GM19023 (cell line): ENCODE measurements at regions not wholly inside any gene's neighbourhood (a gene's known extent, or its start where the extent isn't known, plus 50 kb on each side); places are given as distances from the start of the nearest gene placed in this dataset.
"Not testable (repeated sequence)": the region's sequence is repeated elsewhere in the genome, so short reads cannot be mapped to it uniquely, and the experiment has no call there.

Experiments used
- ATAC-seq: cut with Tn5 transposase; IDR thresholded peaks from one replicate; pipeline ENCODE4 v1.9.1; 2021; ENCODE audit warnings: mild to moderate bottlenecking, moderate library complexity; ENCODE audit not compliant: unreplicated experiment

GRCh38 chr13:80952158-80952557 lies 611.2 kb upstream of the SPRY2 start:
- ATAC-seq: no peak

DNA sequence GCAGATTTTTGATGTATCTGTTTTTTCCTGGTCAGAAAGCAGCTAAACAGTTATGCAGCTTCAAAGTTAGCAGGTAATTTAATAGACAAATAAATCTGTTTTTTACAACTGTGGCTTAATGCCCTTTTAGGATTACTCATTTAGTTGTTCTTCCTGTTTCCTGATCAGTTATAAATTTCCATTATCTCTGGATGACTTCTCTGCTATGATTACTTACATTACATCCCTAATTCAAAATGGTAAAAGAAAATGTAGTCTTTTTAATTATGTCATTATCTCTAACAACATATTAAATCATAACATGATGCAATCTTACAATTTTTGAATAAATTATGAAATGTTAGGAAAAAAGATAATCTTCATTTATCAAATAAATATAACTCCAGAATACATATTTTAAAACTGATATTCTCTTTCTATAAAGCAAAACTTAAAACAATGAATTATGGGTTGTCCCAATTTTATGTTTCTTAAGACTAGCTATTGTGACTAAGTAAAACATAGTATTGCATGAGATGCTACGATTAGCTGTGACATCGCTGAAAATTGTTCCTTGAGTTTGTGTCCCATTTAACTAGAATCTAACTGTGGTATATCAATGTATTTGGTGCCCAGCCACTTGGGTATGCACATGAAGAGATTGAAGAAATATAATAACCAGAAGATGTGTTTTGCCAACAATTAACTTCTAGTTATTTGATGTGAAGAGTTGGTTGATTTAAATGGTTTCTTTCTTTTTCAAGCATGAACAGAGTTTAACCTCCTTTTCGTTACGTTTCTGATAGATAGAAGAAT lies 605.3 kb upstream of the SPRY2 start:
- no peak for ATAC-seq

GRCh38 chr13:80945328-80945727 lies 604.4 kb upstream of the SPRY2 start:
- no peak for ATAC-seq

DNA sequence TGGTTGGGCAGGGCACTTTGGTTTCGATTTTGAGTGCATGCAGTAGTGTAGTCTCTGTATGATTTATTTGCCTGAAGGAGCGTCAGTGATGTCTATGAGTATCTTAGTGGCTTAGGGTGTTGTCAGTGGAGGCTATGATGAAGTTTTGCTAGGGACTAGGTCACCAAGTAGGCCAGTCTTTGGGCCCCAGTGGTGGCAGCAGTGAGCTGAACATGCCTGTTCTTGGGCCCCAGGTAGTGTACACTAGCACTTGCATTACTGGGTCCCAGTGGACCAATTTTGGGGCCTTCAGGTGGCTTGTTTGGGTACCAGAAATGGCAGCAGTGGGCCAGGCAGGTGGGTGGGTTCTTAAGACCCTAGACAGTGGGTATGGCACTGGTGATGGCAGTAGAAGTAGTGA lies 598.7 kb upstream of the SPRY2 start:
- no peak for ATAC-seq

- ATAC-seq: no peak
Measured at GRCh38 chr13:80931766-80932165, 590.8 kb upstream of the SPRY2 start.

DNA sequence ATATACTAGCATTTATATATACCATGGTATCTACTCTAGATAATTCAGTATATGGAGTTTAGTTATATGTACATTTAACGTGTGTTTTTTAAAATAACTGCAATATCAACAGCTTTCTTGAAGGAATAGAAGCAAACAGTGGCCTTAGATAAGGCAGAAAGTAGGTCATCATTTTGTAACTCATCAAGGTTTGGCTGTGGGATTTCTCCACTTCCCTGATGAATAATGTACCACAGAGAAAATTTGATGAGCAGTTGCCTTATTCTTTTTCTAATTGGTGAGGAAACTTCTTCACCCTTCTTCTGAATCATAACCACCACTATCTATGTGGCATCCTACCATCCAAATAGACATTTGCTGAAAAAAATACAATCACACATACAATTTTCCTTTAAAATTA lies 590.2 kb upstream of the SPRY2 start:
- ATAC-seq: no peak

DNA sequence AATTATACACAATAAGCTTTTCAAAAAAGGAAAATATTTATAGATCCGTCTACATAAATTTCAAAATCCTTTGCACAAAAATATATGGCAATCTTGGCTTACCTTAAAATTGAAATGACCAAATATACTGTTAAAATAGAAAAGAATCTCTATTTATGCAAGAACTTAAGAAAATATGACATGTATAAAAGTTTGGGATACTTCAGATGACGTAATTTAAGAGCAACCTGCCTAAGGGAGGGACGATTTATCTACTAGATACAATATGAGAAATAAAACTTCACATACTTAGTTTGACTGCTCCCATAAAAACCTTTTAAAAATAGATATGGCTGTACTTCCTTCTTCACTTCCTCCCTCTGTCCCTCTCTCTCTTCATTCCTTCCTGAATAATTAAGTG lies 587.3 kb upstream of the SPRY2 start:
- no peak for ATAC-seq

GRCh38 chr13:80926024-80926423 lies 585.1 kb upstream of the SPRY2 start:
- ATAC-seq: not testable (repeated sequence)

DNA sequence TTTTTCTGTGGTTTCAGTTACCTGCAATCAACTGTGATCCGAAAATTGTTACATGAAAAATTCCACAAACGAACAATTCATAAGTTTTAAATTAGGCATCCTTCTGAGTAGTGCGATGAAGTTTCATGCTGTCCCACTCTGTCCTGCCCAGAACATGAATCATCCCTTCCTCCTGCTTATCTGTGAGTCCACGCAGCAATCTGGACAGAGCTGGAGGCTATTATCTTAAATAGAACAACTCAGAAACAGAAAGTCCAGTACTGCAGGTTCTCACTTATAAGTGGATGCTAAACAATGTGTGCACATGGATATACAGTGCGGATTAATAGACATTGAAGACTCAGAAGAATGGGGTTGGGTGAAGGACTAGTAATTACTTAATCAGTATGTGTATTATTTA lies 583.7 kb upstream of the SPRY2 start:
- ATAC-seq: no peak

DNA sequence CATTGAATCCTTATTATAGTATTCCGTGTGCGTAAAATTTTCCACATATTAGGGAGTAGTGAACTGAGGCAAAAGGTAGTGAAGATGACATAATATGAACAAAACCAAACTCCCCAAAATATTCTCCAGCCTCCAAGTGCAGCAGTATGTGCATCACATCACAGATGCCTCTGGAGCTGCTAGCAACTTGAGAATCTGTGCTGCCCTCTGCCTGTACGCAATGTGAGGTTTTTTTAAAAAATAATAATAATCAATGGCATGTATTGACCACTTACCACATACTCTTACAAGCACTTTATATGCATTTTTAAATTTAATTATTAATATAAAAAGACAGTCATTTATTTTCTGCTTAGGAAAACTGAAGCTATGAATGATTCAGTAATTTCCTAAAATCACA lies 583.0 kb upstream of the SPRY2 start:
- no peak for ATAC-seq

GRCh38 chr13:80921971-80922370 lies 581.0 kb upstream of the SPRY2 start:
- no peak for ATAC-seq

- ATAC-seq: no peak
Measured at GRCh38 chr13:80921541-80921940, 580.6 kb upstream of the SPRY2 start.

DNA sequence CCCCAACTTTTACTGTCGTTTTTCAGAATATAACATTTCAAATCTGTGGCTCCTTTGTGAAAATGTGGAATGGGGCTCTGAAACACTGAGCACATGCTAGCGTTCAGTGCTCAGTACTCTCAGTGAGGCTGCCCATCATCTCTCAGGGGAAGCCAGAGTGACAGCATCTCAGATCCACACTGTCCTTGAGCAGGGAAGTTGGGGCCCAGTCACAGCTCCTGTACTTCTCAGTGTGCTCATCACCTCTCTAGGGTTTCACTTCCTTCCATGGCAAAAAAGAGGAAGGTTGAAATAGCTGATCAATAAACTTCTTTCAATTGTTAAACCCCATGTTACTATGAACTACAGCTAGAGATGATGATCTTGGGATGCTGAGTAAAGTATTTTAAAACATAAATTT lies 565.9 kb upstream of the SPRY2 start:
- ATAC-seq: no peak

DNA sequence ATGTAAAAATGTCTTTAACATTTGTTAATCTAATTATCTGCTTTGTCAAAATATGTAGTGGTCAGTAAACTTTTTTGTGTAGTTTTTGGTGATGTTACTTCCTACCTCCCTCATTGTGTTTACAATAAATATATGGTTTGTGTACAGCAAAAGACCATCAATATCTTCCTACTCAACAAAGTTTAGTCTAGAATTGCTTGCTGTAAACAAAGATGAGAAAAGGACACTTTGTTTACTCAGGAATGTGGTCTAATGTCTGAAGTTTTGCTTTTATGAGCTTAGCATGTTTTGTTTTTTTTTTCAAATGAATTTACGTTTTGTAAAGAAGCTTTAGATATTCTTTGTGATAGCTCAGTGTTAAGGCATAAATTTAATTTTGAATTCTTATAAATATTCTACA lies 563.5 kb upstream of the SPRY2 start:
- ATAC-seq: no peak

DNA sequence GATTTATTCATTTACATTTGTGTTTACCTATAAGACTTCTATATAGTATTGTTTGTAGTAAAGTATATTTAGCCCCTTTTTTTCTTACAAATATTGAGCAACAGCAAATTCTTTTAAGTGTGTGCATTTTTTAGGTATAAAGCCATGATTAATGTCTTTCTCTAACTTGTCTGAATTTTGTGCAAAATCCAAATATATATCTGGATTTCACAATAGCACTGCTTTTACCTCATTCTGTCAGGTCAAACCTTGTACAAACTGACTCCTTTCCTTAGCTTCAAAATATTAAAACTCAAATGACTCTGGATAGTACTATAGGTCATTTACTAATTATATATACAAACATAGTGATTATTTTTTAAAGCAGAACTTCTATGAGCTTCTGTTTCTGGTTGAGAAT lies 563.0 kb upstream of the SPRY2 start:
- no peak for ATAC-seq

DNA sequence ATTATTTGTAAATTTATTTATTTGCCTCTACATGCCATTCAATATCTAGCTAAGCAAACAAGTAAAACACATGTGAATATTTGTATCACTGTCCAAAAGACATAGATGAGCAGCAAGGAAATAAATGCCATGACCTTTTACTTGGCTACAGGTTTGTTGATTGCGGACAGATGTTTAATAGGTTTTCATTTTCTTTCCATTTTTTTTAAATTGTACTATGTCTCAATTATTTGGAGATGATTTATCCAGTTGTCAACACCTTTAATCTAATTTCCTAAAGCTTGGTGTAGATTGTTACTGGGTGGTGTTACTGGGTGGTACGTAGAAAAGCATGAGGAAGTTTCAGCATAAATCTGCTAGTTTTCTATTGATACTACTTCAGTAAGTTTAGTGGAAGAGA lies 560.6 kb upstream of the SPRY2 start:
- no peak for ATAC-seq

DNA sequence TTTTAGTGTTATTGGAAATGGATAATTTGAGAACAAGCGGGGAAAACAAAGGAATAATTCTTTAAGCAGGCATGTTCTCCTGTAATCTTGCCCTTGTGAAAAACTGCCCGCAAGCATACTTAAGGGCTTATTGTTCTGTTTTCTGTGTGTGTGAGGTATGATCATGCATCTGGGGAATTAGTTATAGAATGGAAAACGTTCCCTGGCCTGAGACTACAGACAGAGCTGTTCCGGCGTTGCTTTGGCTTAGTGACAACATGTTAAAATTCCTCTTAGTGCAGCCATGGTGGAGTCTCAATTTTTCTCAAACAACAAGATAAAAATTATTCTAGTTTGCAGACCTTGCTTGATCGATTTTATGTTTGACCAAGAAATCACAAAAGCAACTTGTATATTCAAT lies 560.2 kb upstream of the SPRY2 start:
- no peak for ATAC-seq

- ATAC-seq: no peak
Measured at GRCh38 chr13:80900561-80900960, 559.6 kb upstream of the SPRY2 start.

DNA sequence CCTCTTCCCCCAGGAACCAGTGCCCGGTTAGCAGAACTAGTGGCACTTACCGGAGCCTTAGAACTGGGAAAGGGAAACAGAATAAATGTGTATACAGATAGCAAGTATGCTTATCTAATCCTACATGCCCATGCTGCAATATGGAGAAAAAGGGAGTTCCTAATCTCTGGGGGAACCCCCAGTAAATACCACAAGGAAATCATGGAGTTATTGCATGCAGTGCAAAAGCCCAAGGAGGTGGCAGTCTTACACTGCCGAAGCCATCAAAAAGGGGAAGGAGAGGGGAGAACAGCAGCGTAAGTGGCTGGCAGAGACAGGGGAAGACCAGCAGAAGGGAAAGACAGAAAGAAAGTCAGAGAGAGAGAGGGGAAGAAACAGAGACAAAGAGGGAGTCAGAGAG lies 556.7 kb upstream of the SPRY2 start:
- not testable (repeated sequence) for ATAC-seq

- no peak for ATAC-seq
Measured at GRCh38 chr13:80894917-80895316, 554.0 kb upstream of the SPRY2 start.

DNA sequence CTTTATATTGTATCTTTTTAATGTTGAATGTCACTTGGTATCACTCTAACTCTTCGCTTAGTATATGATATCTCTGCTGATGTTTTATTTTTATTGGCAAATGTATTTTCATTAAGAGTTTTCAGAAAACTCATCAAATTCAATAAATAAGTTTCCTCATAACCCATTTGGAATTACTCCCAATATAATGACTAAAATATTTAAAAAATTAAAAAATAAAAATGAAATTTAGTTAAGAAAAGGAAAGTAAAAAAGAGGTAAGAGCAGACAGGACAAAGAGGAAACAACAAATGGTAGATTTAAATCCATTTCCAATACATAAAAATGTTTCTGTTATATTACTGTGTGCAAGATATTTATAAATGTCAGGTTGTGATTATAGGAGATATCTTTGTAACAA lies 548.9 kb upstream of the SPRY2 start:
- no peak for ATAC-seq

DNA sequence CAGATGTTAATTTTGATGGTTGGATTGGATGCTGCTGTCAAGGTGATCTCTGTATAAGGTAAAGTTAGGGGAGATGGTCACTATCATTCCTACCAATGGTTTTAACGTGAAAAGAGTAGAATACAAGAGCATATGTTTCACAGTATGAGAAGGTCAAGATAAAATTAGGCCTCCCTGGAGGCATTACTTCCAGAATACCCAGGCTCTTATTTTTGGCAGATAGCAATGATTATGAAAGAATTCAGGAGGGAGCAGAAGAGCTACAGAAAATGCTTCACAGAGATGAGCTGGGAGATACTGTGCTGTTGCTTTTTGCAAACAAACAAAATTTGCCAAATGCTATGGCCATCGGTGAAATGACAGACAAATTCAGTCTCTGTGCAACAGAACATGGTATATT lies 547.5 kb upstream of the SPRY2 start:
- no peak for ATAC-seq

DNA sequence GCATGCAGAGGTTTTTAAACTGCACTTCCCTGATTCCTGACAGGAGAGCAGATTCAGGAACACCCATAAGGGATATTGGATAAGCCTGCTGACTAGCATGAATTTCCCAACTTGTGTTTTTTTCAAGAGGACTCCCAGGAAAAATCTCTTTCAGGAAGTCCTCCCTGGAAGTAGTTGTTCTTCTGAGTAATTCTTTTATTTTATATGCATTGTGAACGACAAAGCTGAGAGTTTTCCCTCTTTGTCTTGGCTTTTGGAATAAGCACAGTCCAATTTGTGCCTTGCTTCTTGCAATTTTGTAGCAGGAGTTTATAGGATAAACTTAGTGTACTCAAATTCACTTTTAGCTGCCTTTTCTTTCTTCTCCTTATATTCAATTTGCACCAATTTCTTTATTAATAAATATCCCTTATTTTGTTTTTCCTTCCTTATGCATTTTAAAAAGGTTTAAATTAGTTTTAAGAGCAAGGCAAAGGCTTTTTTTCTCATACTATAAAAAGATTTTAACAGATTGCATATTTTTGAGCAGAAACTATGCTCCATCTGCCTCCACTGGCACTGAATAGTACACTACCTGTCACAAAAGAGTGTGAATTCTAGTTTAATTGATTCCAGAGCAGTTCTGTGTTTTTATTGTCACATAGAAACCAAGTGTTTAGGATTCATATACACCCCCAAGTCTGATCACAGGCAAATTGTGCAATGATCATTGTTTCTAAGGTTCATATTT lies 543.3 kb upstream of the SPRY2 start:
- no peak for ATAC-seq
